H1 (cell line): ENCODE measurements at regions not wholly inside any gene's neighbourhood (a gene's known extent, or its start where the extent isn't known, plus 50 kb on each side); places are given as distances from the start of the nearest gene placed in this dataset.
A peak's percentile ranks its signal among the peaks of the same experiment; 100 is the strongest.

Experiments
- CTCF ChIA-PET: fragments of 300-600 bp; sonication (Branson Sonifier 250); formaldehyde crosslinking; loops from one replicate; lab custom pipeline; 2021; ENCODE audit not compliant: partially characterized antibody; lab: Charles Lee
- POLR2A ChIA-PET: fragments of 300-600 bp; sonication (Branson Sonifier 250); formaldehyde crosslinking; loops from one replicate; lab custom pipeline; 2021; ENCODE audit warnings: inconsistent platforms; ENCODE audit not compliant: partially characterized antibody; lab: Charles Lee
- DNase-seq, 2 experiments: peaks; one replicate each; pipeline versions ENCODE4 v3.0.0 to v3.0.0-alpha.2; 2010 to 2022; ENCODE audit warnings: low spot score in 2 of 2, low read depth in 1 of 2, mixed read lengths in 1 of 2
- FAIRE-seq: peaks from 2 replicates; lab custom pipeline; 2011; peaks lifted over from hg19 to GRCh38; lab: Jason Lieb, UNC
- H2AFZ ChIP-seq: 2 replicates; pipeline ENCODE4 v1.8.1; 2012; ENCODE audit warnings: low read length, inconsistent platforms
- H2AK5ac ChIP-seq: 2 replicates; pipeline ENCODE4 v1.6.1; 2013; ENCODE audit warnings: low read depth, low read length
- H2BK120ac ChIP-seq: replicated peaks from 2 replicates; pipeline ENCODE3; 2013; ENCODE audit warnings: low read depth, low read length, inconsistent platforms
- H2BK12ac ChIP-seq: 2 replicates; pipeline ENCODE4 v1.6.1; 2013; ENCODE audit warnings: low read depth, low read length
- H2BK15ac ChIP-seq: 2 replicates; pipeline ENCODE4 v1.6.1; 2013; ENCODE audit warnings: low read length
- H2BK20ac ChIP-seq: 2 replicates; pipeline ENCODE4 v1.6.1; 2013; ENCODE audit warnings: low read length
- H2BK5ac ChIP-seq: 2 replicates; pipeline ENCODE4 v1.6.1; 2013; ENCODE audit warnings: low read depth, low read length
- H3K14ac ChIP-seq: 2 replicates; pipeline ENCODE4 v1.6.1; 2013; ENCODE audit warnings: inconsistent platforms; ENCODE audit not compliant: insufficient read length
- H3K18ac ChIP-seq: 2 replicates; pipeline ENCODE4 v1.6.1; 2013; ENCODE audit warnings: low read length; ENCODE audit errors: extremely low read depth
- H3K23ac ChIP-seq: 2 replicates; pipeline ENCODE4 v1.6.1; 2013; ENCODE audit warnings: inconsistent platforms; ENCODE audit not compliant: insufficient read length
- H3K23me2 ChIP-seq: 2 replicates; pipeline ENCODE4 v1.6.1; 2013; ENCODE audit warnings: low read depth, low read length
- H3K27ac ChIP-seq: 2 replicates; pipeline ENCODE4 v1.6.1; 2011; ENCODE audit warnings: low read depth, low read length, inconsistent platforms
- H3K27me3 ChIP-seq, 4 experiments: replicated peaks in 1 of 4; 1 replicate in 1 of 4; 2 replicates in 3 of 4; pipeline versions ENCODE4 v1.6.1 to v1.8.1; 2011 to 2013; ENCODE audit warnings: low read length in 3 of 4, mild to moderate bottlenecking in 3 of 4, inconsistent platforms in 2 of 4, mixed read lengths in 2 of 4, moderate library complexity in 1 of 4; ENCODE audit not compliant: control insufficient read depth in 3 of 4, insufficient read depth in 3 of 4; ENCODE audit errors: extremely low read depth in 1 of 4
- H3K36me3 ChIP-seq, 4 experiments: 2 replicates each; pipeline versions ENCODE4 v1.6.1 to v1.8.1; 2011 to 2013; ENCODE audit warnings: mild to moderate bottlenecking in 4 of 4, low read length in 3 of 4, moderate library complexity in 2 of 4, control low read depth in 1 of 4, inconsistent platforms in 1 of 4; ENCODE audit not compliant: insufficient read depth in 4 of 4, control insufficient read depth in 2 of 4
- H3K4ac ChIP-seq: replicated peaks from 2 replicates; pipeline ENCODE3; 2013; ENCODE audit warnings: low read length, low read depth, mixed read lengths, inconsistent platforms; ENCODE audit not compliant: insufficient read length
- H3K4me1 ChIP-seq, 4 experiments: replicated peaks in 1 of 4; 1 replicate in 1 of 4; 2 replicates in 3 of 4; pipeline versions ENCODE4 v1.6.1 to v1.8.1; 2011 to 2013; ENCODE audit warnings: low read length in 3 of 4, inconsistent platforms in 2 of 4, mixed read lengths in 1 of 4; ENCODE audit not compliant: insufficient read depth in 4 of 4, control insufficient read depth in 3 of 4
- H3K4me2 ChIP-seq, 2 experiments: 2 replicates each; pipeline versions ENCODE4 v1.6.1 to v1.8.1; 2011 to 2013; ENCODE audit warnings: low read depth in 2 of 2, low read length in 2 of 2, control low read depth in 1 of 2, inconsistent platforms in 1 of 2, mild to moderate bottlenecking in 1 of 2; ENCODE audit not compliant: insufficient read depth in 1 of 2
- H3K4me3 ChIP-seq, 4 experiments: fragments of 200-600, 300-600 bp in 1 of 4; sonication (generic), shearing (Covaris generic), sonication (Bioruptor Twin) in 1 of 4; 2 replicates each; pipeline versions ENCODE4 v1.5.1 to v1.8.1; 2011 to 2016; ENCODE audit warnings: low read length in 4 of 4, low read depth in 3 of 4, control low read depth in 2 of 4, inconsistent platforms in 2 of 4, mild to moderate bottlenecking in 2 of 4, mixed read lengths in 1 of 4, moderate library complexity in 1 of 4; ENCODE audit not compliant: insufficient read depth in 2 of 4; ENCODE audit errors: extremely low read depth in 1 of 4
- H3K56ac ChIP-seq: replicated peaks from 2 replicates; pipeline ENCODE3; 2013; ENCODE audit warnings: low read depth, mild to moderate bottlenecking, mixed read lengths, low read length, inconsistent platforms; ENCODE audit not compliant: insufficient read length
- H3K79me1 ChIP-seq: 2 replicates; pipeline ENCODE4 v1.6.1; 2013; ENCODE audit warnings: low read depth, low read length, control low read depth
- H3K79me2 ChIP-seq, 2 experiments: 2 replicates each; pipeline versions ENCODE4 v1.6.1 to v1.8.1; 2012 to 2013; ENCODE audit warnings: low read length in 2 of 2, mild to moderate bottlenecking in 2 of 2, inconsistent platforms in 1 of 2; ENCODE audit not compliant: insufficient read depth in 2 of 2, control insufficient read depth in 1 of 2
- H3K9ac ChIP-seq, 4 experiments: replicated peaks in 1 of 4; 1 replicate in 1 of 4; 2 replicates in 3 of 4; pipeline versions ENCODE4 v1.6.1 to v1.8.1; 2011 to 2013; ENCODE audit warnings: low read depth in 3 of 4, low read length in 3 of 4, control low read depth in 2 of 4, mild to moderate bottlenecking in 2 of 4, moderate library complexity in 2 of 4, inconsistent platforms in 1 of 4; ENCODE audit errors: extremely low read depth in 1 of 4
- H3K9me3 ChIP-seq, 2 experiments: 2 replicates each; pipeline versions ENCODE4 v1.6.1 to v1.8.1; 2012 to 2013; ENCODE audit warnings: mild to moderate bottlenecking in 2 of 2, moderate library complexity in 2 of 2, control low read depth in 1 of 2, inconsistent platforms in 1 of 2, low read depth in 1 of 2, low read length in 1 of 2, mixed read lengths in 1 of 2; ENCODE audit not compliant: insufficient read depth in 2 of 2
- H4K20me1 ChIP-seq, 2 experiments: replicated peaks in 1 of 2; 2 replicates each; pipeline versions ENCODE3 to v1.8.1; 2011 to 2013; ENCODE audit warnings: inconsistent platforms in 2 of 2, low read length in 2 of 2, mild to moderate bottlenecking in 1 of 2; ENCODE audit not compliant: insufficient read depth in 2 of 2, control insufficient read depth in 1 of 2
- H4K5ac ChIP-seq: 2 replicates; pipeline ENCODE4 v1.6.1; 2013; ENCODE audit warnings: low read length, low read depth, mixed read lengths, inconsistent platforms; ENCODE audit not compliant: insufficient read length
- H4K8ac ChIP-seq: 2 replicates; pipeline ENCODE4 v1.8.0; 2013; ENCODE audit warnings: mild to moderate bottlenecking, moderate library complexity, low read length, inconsistent platforms; ENCODE audit not compliant: insufficient read depth; ENCODE audit errors: extremely low read depth
- H4K91ac ChIP-seq: replicated peaks from 2 replicates; pipeline ENCODE3; 2013; ENCODE audit warnings: low read length, mixed read lengths, inconsistent platforms; ENCODE audit not compliant: insufficient read length
- CBX8 ChIP-seq: fragments of 300-800, 300-1000 bp; sonication (generic); IDR thresholded peaks from 2 replicates; pipeline ENCODE4 v1.7.1; 2016; ENCODE audit warnings: low read depth, low read length, borderline replicate concordance
- WGBS, 2 experiments: shearing (Covaris generic) in 1 of 2; methylation state at CpG; one replicate each; pipeline versions ENCODE4 v1.1.6 to v1.1.7; 2013 to 2015; ENCODE audit warnings: low lambda C conversion rate in 2 of 2, mixed read lengths in 2 of 2, inconsistent platforms in 1 of 2, low coverage in 1 of 2, missing lambda C conversion rate in 1 of 2; ENCODE audit not compliant: insufficient replicate concordance in 2 of 2, insufficient coverage in 1 of 2, insufficient read length in 1 of 2; ENCODE audit errors: extremely low coverage in 1 of 2, missing lambda C conversion rate in 1 of 2; 5-methylcytosine and 5-hydroxymethylcytosine counted together

GRCh38 chr13:51167393-51168191, 54.6 kb upstream of the FAM124A start:
- no peak for TF ChIP-seq CBX8
- TF ChIP-seq, all 59 proteins: peak for 0

More at GRCh38 chr13:51167393-51168191, 54.6 kb upstream of the FAM124A start:
- no peak overlapping the region for H2BK15ac ChIP-seq
- H3K79me2 ChIP-seq = peaks cover 3 to 62% of the 10 kb centered on the region in 2 experiments; a peak in 3 of 4 replicates
- peak overlapping the region; percentile 93 for H4K91ac ChIP-seq
- H3K4me2 ChIP-seq = no peak overlapping the region; a peak in 2 of 4 replicates
- H3K56ac ChIP-seq = no peak overlapping the region
- H4K20me1 ChIP-seq = no peaks in the 10 kb centered on the region
- peak overlapping the region; percentile 62 for H3K14ac ChIP-seq
- peaks cover 0 to 4% (median 0%) of the 10 kb centered on the region in 4 experiments; a peak in 2 of 8 replicates for H3K36me3 ChIP-seq
- no peaks in the 10 kb centered on the region for H3K27me3 ChIP-seq
- peak overlapping the region; percentile 91 for H2AK5ac ChIP-seq
- no peak overlapping the region for H3K9ac ChIP-seq
- peak overlapping the region; percentile 39 for H3K4ac ChIP-seq
- H4K5ac ChIP-seq = peak overlapping the region; percentile 56
- peaks cover 3% of the 10 kb centered on the region for H3K23me2 ChIP-seq
- no peak overlapping the region for H4K8ac ChIP-seq
- ChIA-PET CTCF (interaction anchor here (0.6 to 2.5 kb wide), 5 partner anchors 11 to 106 kb away, joined by 3 to 10 read pairs (median 5); no protein-coding TSS in a partner anchor), POLR2A (interaction anchor here (0.7 to 4.1 kb wide), 11 partner anchors 12 to 119 kb away, joined by 3 to 168 read pairs (median 4); no protein-coding TSS in a partner anchor)
- DNase-seq = peak in 1 of 2 experiments; percentile 23
- H3K4me3 ChIP-seq = no peak overlapping the region
- H3K79me1 ChIP-seq = peaks cover 11% of the 10 kb centered on the region
- no peak for FAIRE-seq
- H2BK5ac ChIP-seq = peak overlapping the region; percentile 91; the same call in 1 of the 2 replicates
- peak overlapping the region; percentile 0 for H3K18ac ChIP-seq
- H3K4me1 ChIP-seq = peaks cover 6 to 14% (median 12%) of the 10 kb centered on the region in 4 experiments; a peak in 6 of 7 replicates
- peak overlapping the region; percentile 83; the same call in 1 of the 2 replicates for H3K27ac ChIP-seq
- 89% methylated on average over 4 of the region's 4 CpGs; no CpG with 5 or more reads in 1 of the 2 experiments for WGBS, 2 experiments
- H2BK120ac ChIP-seq = peak overlapping the region; percentile 91
- H3K9me3 ChIP-seq = no peaks in the 10 kb centered on the region
- no peak overlapping the region for H2AFZ ChIP-seq
- H3K23ac ChIP-seq = no peak overlapping the region
- H2BK12ac ChIP-seq = peak overlapping the region; percentile 60
- peak overlapping the region; percentile 100 for H2BK20ac ChIP-seq
